Upper lobe of left lung (tissue), 6 donors: ENCODE measurements at regions not wholly inside any gene's neighbourhood (a gene's known extent, or its start where the extent isn't known, plus 50 kb on each side); places are given as distances from the start of the nearest gene placed in this dataset.

ENCODE experiments used
- ATAC-seq, 2 donors: fragments of 200-7000 bp; cut with Tn5 transposase; one replicate each; pipeline ENCODE4 v1.9.1; 2022; ENCODE audit warnings: mild to moderate bottlenecking in 2 of 2, moderate library complexity in 2 of 2; ENCODE audit not compliant: low FRiP score in 2 of 2
- DNase-seq, 2 donors: peaks; one replicate each; pipeline ENCODE4 v3.0.0-alpha.2; 2019 to 2020
- H3K27ac ChIP-seq, 4 donors: fragments of 200-600 bp; sonication (generic); one replicate each; pipeline ENCODE4 v1.5.1; 2016 to 2019
- H3K27me3 ChIP-seq, 4 donors: fragments of 200-600 bp; sonication (generic); one replicate each; pipeline ENCODE4 v1.5.1; 2017 to 2019
- H3K36me3 ChIP-seq, 4 donors: fragments of 200-600 bp; sonication (generic); one replicate each; pipeline ENCODE4 v1.5.1; 2016 to 2019
- H3K4me1 ChIP-seq, 4 donors: fragments of 200-600 bp; sonication (generic); one replicate each; pipeline ENCODE4 v1.5.1; 2018 to 2019
- H3K4me3 ChIP-seq, 4 donors: fragments of 200-600 bp; sonication (generic); one replicate each; pipeline ENCODE4 v1.5.1; 2017 to 2019; ENCODE audit warnings: mild to moderate bottlenecking in 2 of 4, moderate library complexity in 1 of 4
- H3K9me3 ChIP-seq, 4 donors: fragments of 200-600 bp; sonication (generic); one replicate each; pipeline ENCODE4 v1.5.1; 2018 to 2019
- CTCF ChIP-seq, 6 experiments: fragments of 450-650 bp in 4 of 6; fragments of 200-600 bp in 2 of 6; sonication (generic) in 2 of 6; IDR thresholded peaks; one replicate each; pipeline ENCODE4 v1.5.1; 2016 to 2019; ENCODE audit warnings: antibody characterized with exemption in 6 of 6
- EP300 ChIP-seq, 4 donors: sonication (generic); formaldehyde crosslinking; IDR thresholded peaks; one replicate each; pipeline ENCODE4 v1.5.1; 2017; ENCODE audit warnings: antibody characterized with exemption in 4 of 4, control low read depth in 2 of 4
- POLR2A ChIP-seq, 4 donors: fragments of 450-650 bp; IDR thresholded peaks; one replicate each; pipeline ENCODE4 v1.5.1; 2016 to 2017; ENCODE audit warnings: antibody characterized with exemption in 4 of 4, mild to moderate bottlenecking in 2 of 4
- POLR2AphosphoS5 ChIP-seq, 2 donors: sonication (generic); formaldehyde crosslinking; IDR thresholded peaks; one replicate each; pipeline ENCODE4 v1.5.1; 2017; ENCODE audit warnings: antibody characterized with exemption in 2 of 2
- WGBS, 2 donors: methylation state at CpG; one replicate each; pipeline ENCODE4 v1.1.5; 2017 to 2018; 5-methylcytosine and 5-hydroxymethylcytosine counted together
- donor health status: DM: no; HTN: no; CAD: no; lungs with moderate emphysema.
- donor health status: DM: no; HTN: yes; CAD: no; lungs with severe emphysema.

DNA sequence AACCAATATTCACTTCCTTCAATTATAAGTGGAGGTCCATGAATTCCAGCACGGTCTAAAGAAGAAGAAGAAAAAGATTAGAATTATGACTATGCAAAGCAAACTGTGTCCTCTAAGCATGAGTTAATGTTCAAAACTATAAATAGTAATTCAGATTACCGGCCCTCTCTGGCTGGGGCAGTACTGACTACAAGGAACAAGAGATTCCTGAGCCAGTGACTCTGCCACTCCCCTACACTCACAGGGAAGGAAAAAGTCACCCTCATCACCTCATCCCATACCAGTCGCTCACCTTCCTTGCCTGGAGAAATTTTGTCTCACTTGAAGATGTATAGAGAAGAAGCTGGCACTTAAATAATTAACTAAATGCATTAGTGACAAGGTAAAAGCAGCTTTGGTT is 56.5 kb upstream of the CD302 start:
- no peaks in the 10 kb centered on the region for H3K27me3 ChIP-seq
- H3K27ac ChIP-seq = no peak overlapping the region
- ATAC-seq (no peak), DNase-seq (no peak)
- no peaks in the 10 kb centered on the region for H3K36me3 ChIP-seq
- no peak overlapping the region for H3K4me3 ChIP-seq
- no peak for TF ChIP-seq POLR2A (IDR thresholded peaks at IDR 0.05)
- TF ChIP-seq CTCF (IDR thresholded peaks at IDR 0.05) = no peak
- no peak for TF ChIP-seq POLR2AphosphoS5 (IDR thresholded peaks at IDR 0.05)
- TF ChIP-seq EP300 (IDR thresholded peaks at IDR 0.05) = no peak
- H3K4me1 ChIP-seq = peaks cover 0 to 4% (median 0%) of the 10 kb centered on the region in 4 donors
- H3K9me3 ChIP-seq = no peaks in the 10 kb centered on the region
- WGBS, 2 donors = 73 to 83% methylated on average over 3 of the region's 3 CpGs

- no peak for TF ChIP-seq POLR2A (IDR thresholded peaks at IDR 0.05)
- no peak for TF ChIP-seq POLR2AphosphoS5 (IDR thresholded peaks at IDR 0.05)
- TF ChIP-seq CTCF (IDR thresholded peaks at IDR 0.05) = no peak
- no peak for TF ChIP-seq EP300 (IDR thresholded peaks at IDR 0.05)
- Histone ChIP-seq H3K27ac (no peak overlapping the region), H3K9me3 (no peaks in the 10 kb centered on the region), H3K4me3 (no peak overlapping the region), H3K27me3 (no peaks in the 10 kb centered on the region), H3K36me3 (no peaks in the 10 kb centered on the region), H3K4me1 (peaks cover 0 to 4% (median 0%) of the 10 kb centered on the region in 4 donors)
- no peak for ATAC-seq
- no peak for DNase-seq
- 66 to 72% methylated on average over 4 of the region's 4 CpGs for WGBS, 2 donors
Measured at GRCh38 chr2:159853101-159853500, 55.1 kb upstream of the CD302 start.

GRCh38 chr2:159851941-159852340 is 53.9 kb upstream of the CD302 start:
- WGBS, 2 donors = 89 to 90% methylated on average over 2 of the region's 2 CpGs
- DNase-seq = no peak
- Histone ChIP-seq H3K9me3 (no peaks in the 10 kb centered on the region), H3K36me3 (no peaks in the 10 kb centered on the region), H3K27ac (no peak overlapping the region), H3K27me3 (no peaks in the 10 kb centered on the region), H3K4me1 (peaks cover 0 to 4% (median 0%) of the 10 kb centered on the region in 4 donors), H3K4me3 (no peak overlapping the region)
- no peak for ATAC-seq
- no peak for TF ChIP-seq POLR2A (IDR thresholded peaks at IDR 0.05)
- TF ChIP-seq POLR2AphosphoS5 (IDR thresholded peaks at IDR 0.05) = no peak
- no peak for TF ChIP-seq CTCF (IDR thresholded peaks at IDR 0.05)
- TF ChIP-seq EP300 (IDR thresholded peaks at IDR 0.05) = no peak

- no peak overlapping the region for H3K4me3 ChIP-seq
- no peaks in the 10 kb centered on the region for H3K9me3 ChIP-seq
- TF ChIP-seq POLR2AphosphoS5 (IDR thresholded peaks at IDR 0.05) (no peak), CTCF (IDR thresholded peaks at IDR 0.05) (no peak), POLR2A (IDR thresholded peaks at IDR 0.05) (no peak), EP300 (IDR thresholded peaks at IDR 0.05) (no peak)
- ATAC-seq (no peak), DNase-seq (no peak)
- H3K36me3 ChIP-seq = no peaks in the 10 kb centered on the region
- peaks cover 0 to 3% (median 0%) of the 10 kb centered on the region in 4 donors for H3K4me1 ChIP-seq
- no peak overlapping the region for H3K27ac ChIP-seq
- H3K27me3 ChIP-seq = no peaks in the 10 kb centered on the region
Measured at GRCh38 chr2:159850789-159851188, 52.8 kb upstream of the CD302 start.

DNA sequence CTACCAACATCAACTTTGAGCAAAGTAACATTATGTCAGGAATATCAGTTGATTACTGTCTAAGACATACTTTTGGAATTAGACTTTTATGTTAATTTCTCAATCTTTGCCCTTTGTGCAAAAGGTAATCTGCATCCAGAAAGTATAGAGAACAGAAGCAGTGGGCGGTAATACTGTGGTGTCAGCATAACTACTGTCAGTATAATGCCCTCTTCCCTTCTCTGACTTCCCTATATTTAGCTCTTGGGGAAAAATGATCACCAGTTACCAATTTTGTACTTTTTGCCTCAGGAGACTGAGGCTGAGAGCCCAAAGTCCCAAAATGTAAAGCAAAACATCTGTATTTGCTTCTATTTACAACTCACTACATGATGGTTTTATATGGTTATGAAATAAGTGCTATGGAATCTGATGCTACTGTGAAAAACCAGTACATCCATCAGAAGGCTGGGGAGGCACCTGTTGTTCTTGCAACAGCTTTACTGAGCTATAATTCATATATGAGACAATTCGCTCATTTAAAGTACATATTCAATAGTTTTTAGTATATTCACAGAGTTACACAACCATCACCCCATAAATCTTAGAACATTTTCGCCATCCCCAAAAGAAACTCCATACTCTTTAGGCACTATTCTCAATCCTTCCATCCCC is 51.3 kb upstream of the CD302 start:
- H3K4me3 ChIP-seq = no peak overlapping the region
- TF ChIP-seq POLR2AphosphoS5 (IDR thresholded peaks at IDR 0.05) (no peak), CTCF (IDR thresholded peaks at IDR 0.05) (no peak), POLR2A (IDR thresholded peaks at IDR 0.05) (no peak), EP300 (IDR thresholded peaks at IDR 0.05) (no peak)
- no peaks in the 10 kb centered on the region for H3K27me3 ChIP-seq
- no peaks in the 10 kb centered on the region for H3K36me3 ChIP-seq
- no peak for DNase-seq
- ATAC-seq = peak in 1 of 2 donors; percentile 44
- H3K4me1 ChIP-seq = no peaks in the 10 kb centered on the region
- 87 to 89% methylated on average over 3 of the region's 3 CpGs for WGBS, 2 donors
- no peak overlapping the region for H3K27ac ChIP-seq
- no peaks in the 10 kb centered on the region for H3K9me3 ChIP-seq
